ENCODE measurements at regions not wholly inside any gene's neighbourhood (a gene's known extent, or its start where the extent isn't known, plus 50 kb on each side); places are given as distances from the start of the nearest gene placed in this dataset.

DNA sequence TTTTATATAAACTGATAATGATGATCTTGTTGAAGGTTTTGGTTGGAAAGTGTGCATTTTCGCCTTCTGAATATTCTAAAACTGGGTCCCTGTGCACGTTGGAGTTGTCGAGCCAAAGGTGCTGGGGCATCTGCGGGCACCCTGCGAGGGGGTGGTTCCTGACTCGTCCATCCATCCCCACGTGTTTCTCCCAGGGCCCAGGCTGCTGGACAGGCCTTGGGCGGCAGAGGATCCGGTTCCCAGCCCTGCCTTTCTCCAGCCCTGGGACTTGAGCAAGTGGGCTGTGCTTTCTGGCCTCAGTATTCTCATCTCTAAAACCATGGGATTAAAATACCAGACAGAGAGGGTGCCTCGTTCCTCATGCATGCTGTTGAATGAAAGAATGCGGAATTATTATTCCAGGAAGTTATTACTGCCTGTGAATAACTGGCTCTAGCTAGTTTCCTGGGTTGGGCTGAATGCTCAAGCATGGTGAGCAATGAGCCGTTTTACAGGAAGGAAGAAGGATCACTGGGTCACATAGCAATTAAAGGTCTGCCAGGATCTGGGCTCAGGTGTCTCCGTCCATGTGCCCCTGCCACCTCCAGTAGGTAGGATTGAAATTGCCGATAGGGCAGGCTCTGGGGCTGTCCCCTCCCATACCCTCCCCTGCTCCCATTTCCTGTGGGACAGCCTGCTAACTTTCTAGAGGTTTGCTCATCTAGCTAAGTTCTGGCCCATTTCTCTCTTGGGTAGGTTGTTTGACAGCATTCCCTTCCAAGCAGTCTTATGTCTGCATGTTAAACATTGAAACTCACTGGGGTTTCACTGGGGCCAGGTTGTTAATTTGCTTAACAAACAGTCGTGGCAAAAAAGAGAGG, 77.2 kb upstream of the HS6ST1 start:
- intact Hi-C loops (cut with DNase I) = no loop called here
- ATAC-seq (no peak), DNase-seq (ENCODE audit: low spot score) (peak; percentile 27)

DNA sequence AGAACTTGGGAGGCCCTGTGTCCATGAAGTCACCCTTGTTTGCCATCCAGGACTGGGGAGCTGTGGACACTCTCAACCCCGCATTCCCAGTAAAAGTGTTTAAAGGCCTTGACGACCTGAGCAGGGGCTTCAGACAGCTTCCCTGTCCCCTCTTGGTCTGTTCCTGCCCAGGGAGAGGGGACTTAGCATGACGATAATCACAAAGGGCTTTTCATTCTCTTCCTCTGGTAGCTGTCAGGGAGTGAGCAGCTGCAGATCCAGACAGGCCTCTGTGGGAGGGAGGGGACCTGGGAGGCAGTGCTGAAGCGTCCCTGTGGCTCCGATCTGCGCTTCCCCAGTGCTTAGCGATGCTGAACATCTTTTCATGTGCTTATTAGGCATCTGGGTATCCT, 77.8 kb upstream of the HS6ST1 start:
- no peak for ATAC-seq
- intact Hi-C loops (cut with DNase I) = no loop called here
- peak; percentile 8 for DNase-seq (ENCODE audit: low spot score)

DNA sequence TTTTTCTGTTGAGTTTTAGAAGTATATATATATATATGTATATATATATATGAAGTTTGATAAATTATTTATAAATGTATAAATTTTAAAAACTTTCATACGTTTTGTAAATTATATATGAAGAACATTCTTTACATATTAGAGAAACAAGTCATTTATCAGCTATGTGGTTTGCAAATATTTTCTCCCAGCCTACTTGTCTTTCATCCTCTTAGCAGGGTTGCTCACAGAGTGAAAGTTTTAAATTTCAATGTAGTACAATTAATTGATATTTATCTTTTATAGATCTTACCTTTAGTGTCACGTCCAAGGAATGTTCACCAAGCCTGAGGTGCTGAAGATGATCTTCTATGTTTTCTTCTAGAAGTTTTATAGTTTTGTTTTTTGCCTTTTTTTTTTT, 78.3 kb upstream of the HS6ST1 start:
- no peak for DNase-seq (ENCODE audit: low spot score)
- intact Hi-C loops (cut with DNase I) = no loop called here
- ATAC-seq = no peak

DNA sequence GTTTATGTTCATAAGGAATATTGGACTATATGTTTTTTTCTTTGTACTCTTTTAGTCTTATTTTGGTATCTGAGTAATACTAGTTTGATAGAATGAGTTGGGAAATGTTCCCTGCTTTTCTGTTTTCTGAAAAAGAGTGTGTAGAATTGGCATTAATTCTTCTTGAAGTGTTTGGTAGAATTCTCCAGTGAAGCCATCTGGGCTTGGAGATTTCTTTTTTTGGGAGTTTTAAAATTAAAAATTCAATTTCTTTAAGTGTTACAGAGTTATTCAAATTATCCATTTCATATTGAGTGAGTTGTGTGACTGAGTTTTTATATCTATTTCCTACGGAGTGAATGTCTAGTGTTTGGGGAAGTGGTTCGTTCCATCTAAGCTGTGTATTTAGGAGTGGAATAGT, 80.6 kb upstream of the HS6ST1 start:
- DNase-seq (ENCODE audit: low spot score) (no peak), ATAC-seq (no peak)
- intact Hi-C loops (cut with DNase I) = no loop called here

DNA sequence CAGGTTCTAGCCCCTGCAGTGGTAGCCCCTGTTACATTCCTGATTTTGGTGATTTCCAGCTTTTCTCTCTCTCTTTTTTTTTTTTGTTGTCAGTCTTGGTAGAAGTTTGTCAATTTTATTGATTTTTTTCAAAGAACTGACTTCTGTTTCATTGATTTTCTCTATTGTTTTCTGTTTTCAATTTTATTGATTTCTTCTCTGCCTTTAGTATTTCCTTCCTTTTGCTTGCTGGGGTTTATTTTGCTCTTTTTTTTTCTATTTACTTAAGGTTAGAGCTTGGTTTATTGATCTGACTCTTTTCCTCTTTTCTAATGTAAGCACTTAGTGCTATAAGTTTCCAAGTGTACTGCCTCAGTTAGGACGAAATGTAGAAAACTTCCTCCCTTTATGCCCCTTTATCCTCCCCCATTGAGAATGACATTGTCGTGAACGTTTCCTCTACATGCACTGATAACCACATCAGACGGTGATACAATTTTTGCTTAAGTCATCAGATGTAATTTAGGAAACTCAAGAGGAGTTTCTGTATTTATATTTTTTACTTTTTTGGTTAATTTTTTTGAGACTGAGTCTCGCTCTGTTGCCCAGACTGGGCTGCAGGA, 81.1 kb upstream of the HS6ST1 start:
- no peak for ATAC-seq
- intact Hi-C loops (cut with DNase I) = no loop called here
- no peak for DNase-seq (ENCODE audit: low spot score)

DNA sequence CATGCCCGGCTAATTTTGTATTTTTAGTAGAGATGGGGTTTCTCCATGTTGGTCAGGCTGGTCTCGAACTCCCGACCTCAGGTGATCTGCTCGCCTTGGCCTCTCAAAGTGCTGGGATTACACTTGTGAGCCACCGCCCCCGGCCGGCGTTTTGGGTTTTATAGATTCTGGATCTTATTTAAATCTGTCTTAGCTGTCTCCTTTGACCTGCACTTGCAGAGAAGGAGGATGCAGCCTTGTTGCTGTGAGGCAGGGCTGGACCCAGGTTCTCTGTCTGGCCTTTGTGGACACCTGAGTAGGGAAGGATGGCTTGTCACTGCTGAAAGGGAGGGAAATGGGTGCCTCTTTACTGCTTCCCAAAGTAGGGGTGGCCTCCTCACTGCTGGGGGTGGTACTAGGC, 83.0 kb upstream of the HS6ST1 start:
- no peak for ATAC-seq
- DNase-seq (ENCODE audit: low spot score) = peak; percentile 12
- intact Hi-C loops (cut with DNase I) = no loop called here

DNA sequence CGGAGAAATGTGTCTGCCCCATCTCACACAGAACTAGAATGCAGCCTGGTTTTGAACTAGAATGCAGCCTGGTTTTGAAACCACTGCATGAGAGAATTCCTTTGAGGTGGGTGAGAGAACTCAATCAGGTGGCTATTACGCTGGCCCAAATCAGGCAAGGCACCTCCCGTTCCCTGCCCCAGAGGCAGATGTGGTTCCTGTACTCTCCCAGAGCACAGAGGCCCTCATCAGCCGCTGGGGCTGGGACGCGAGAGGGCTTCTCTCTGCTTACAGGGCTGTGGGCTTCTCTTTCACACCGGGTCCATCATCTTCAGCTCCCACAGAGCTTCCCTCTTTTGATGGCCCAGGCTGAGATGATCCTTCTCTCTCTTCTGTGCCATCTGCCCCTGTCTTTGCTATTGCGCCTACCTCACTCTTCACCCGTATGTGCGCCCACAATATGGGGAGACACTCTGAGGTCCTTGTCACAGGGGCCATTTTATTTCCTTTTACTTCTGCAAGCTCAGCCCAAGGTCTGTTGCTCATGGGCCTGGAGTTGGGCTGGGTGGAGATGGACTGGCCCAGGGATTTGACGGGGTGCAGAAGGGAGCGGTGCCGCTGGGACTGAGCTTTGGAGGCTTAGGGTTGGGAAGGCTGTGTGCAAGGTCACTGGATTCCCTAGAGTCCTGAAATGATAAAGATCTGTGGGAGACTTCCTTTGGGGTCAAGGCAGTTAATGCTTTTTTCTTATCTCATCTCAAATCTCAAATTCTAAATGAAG, 84.4 kb upstream of the HS6ST1 start:
- DNase-seq (ENCODE audit: low spot score) = peak; percentile 14
- intact Hi-C loops (cut with DNase I) = no loop called here
- ATAC-seq = no peak

DNA sequence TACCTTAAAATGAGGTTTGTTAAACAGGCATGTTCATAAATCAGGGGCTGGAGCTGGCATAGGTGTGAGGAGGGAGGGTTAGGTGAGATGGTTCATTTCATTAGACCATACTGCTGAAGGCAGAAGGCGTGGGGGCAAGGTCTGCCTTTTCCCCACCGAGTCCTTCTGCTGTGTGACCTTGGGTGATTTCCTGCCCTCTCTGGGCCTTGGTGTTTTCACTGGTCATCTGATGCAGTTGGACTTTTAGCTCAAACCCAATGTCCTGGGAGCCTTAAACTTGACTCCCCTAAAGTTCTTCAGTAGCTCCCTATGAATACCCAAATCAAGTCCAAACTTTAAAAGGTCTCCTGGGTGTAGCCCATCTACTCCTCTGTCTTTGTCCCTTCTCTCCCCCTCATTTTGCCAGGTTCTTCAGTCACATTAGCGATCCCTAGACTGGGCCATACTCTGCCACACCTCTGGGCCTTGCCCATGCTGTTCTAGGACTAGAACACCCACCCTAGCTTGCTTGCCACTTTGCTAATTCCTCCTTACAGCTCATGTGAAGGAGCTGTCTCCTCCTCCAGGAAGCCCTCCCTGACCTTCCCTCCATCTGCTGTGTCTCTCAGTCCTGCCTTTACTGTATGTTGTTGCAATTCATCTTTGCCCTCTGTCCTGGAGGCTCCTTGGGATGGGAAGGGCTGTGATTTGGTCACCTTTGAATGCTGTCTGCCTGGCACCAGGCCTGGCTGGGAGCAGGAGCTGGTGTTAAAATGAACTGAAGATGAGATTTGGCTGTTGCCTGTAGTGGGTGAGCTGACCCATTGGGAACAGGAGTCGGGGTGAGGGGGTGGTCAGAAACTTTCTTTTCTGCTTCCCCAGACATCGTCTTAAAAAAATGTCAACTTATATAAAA, 85.4 kb upstream of the HS6ST1 start:
- no peak for ATAC-seq
- intact Hi-C loops (cut with DNase I) = no loop called here
- DNase-seq (ENCODE audit: low spot score) = peak; percentile 18

DNA sequence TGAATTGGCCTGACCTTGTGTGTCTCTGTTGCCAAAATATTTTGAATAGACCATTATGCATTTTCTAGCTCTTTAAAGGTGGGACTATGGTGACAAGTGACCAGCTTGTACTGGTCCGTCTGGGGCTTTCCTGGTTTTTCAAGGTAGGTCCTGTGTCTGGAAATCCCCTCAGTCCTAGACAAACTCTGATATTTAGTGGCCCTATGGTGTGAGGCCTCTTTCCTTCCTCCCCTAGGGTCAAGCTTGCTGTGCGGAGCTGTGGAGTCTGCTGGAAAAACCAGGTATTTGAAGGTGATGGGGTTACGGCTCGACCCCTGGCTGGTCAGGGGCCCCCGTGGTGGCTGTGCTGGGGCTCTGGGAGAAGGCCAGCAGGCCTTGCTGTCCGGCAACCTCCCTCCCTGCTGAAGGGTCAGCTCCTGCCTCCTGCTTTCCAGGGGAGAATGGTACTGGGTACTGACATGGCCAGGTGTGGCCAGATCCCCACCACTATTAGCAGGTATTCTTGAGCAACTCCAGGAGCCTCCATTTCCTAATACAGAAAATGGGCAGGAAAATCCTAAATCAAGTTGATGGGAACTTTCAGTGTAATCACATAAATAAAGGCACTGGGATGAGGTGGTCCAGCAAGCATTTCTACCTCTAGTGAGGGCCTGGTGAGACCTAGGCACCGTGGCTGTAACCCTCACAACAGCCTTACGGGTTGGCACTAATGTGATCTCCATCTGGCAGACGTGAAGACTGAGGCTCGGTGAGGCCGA, 86.2 kb upstream of the HS6ST1 start:
- ATAC-seq = no peak
- DNase-seq (ENCODE audit: low spot score) = peak; percentile 41
- intact Hi-C loops (cut with DNase I) = no loop called here

DNA sequence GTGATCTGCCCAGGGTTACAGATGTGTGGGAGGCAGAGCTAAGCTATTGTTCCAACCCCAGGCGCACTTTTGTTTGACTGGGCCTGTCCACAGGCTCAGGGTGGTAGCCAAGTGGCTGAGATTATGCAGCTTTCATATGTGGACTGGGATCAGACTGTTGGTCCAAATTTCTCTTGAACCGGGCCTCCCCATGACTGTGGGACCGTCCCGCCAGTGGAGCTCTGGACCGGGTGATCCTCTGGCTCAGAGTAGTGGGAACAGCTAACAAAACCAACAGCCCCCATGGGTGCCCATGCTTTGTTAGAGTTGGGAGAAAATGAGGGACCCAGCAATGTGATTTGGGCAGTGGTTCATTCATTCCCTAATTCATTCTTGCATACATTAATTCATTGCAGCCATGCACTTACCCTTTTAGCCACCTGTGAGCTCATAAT, 86.8 kb upstream of the HS6ST1 start:
- intact Hi-C loops (cut with DNase I) = no loop called here
- no peak for ATAC-seq
- peak; percentile 37 for DNase-seq (ENCODE audit: low spot score)

DNA sequence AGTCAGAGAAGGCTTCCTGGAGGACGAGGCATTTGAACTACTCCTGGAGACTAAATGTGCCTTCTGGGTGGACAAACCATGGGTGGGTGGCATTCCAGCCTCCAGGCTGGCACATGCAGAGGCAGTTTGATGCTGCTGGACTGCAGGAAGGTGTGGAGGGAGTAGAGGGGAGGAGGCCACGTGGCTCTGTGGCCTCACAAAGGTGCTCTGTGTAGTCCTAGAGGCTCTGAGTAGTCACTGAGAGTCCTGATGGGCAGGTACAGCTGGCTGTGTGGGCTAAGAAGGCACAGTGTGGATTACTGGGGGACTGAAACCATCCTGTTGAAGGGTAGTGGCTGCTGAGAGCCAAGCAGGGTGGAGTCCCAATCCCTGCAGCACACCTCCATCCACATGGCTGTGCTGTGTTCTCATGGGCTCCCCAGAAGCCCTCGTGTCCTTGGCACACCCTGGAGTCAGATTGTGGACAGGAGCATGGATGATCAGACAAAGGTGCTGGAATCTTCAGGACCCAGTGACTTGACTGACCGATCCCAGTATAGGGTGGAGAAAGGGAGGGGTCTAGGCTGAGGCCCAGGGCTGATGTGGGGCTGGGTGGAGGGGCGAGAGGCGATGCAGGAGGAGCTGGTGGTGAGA, 87.4 kb upstream of the HS6ST1 start:
- intact Hi-C loops (cut with DNase I) = no loop called here
- DNase-seq (ENCODE audit: low spot score) = peak; percentile 47
- no peak for ATAC-seq

DNA sequence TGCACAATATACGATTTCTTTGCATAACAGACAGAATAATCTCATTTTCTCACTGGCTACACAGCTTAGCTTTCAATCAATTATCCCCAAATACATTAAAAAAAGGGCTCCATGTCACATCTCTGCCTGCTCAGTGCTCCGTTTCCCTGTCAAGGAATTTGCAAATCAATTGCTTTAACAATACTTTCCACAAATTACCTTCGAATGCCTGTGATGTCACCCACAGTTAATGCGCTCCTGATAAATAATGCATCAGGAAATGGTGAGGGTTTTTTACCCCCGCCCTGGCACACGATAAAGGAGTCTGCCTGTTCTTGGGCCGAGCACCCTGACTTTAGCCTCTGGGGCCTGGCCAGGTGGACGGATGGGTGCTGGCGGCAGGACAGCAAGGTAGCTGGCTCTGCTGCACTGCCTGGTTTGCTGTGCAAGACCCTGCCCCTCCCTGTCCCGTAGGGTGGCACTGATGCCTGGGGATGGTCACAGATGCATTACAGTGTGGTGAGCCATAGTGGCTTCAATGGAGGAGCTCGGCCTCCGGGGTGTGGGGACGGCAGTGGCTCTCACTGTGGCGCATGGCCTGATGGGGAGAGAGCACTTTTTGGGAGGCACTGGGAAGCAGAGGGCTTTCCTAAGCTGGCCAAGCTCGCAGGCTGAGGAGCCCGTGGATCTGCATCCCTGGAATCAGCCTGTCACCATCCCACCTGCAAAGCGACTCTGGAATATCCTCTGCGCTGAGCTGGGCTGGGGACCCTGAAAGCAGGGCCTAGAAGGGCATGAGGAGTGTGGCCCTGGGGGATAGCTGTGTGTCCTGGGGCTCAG, 88.3 kb upstream of the HS6ST1 start:
- intact Hi-C loops (cut with DNase I) = no loop called here
- DNase-seq (ENCODE audit: low spot score) (peak; percentile 45), ATAC-seq (no peak)

DNA sequence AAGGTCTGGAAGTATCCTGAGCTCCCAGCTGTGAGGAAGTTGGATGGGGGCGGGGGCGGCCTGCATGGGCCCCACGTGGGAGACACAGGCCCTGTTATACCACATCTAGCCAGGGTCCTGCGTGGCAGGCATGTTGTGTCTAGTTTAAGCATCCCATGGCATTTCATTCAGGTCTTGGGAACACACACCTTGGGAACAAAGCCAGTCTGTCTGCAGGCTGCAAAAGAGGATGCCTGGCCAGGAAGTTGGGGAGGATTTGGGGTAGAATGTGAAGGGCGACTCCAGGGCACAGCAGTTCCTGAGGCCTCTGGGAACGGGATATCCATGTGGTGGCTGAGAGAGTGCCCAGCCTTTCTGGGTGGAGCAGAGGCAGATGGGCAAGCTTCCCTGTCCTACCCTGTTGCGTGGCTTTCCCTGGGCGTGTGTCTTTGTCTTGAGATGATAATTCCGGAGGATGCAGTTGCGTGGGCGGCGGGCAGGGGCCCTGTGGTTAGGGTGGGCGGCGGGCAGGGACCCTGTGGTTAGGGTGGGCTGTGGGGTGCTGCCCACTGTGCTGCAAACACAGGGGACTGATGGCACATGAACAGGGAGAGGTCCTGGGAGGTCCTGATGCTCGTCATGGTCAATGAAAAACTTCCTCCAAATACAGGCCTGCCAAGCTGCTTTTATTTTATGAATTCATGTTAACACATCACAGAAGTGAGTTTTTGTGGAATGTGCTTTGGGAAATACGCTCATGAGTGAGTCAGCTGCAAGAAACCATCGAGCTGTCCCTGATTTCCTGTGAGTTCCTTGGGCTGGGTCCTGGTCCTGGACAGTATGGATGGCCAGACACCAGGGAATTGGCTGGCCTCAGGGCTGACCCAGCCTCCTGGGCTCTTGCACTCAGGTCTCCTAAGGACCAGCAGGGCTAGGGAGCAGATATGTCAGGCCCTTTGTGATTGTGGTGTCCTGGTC, 90.0 kb upstream of the HS6ST1 start:
- peak; percentile 48 for DNase-seq (ENCODE audit: low spot score)
- no peak for ATAC-seq

DNA sequence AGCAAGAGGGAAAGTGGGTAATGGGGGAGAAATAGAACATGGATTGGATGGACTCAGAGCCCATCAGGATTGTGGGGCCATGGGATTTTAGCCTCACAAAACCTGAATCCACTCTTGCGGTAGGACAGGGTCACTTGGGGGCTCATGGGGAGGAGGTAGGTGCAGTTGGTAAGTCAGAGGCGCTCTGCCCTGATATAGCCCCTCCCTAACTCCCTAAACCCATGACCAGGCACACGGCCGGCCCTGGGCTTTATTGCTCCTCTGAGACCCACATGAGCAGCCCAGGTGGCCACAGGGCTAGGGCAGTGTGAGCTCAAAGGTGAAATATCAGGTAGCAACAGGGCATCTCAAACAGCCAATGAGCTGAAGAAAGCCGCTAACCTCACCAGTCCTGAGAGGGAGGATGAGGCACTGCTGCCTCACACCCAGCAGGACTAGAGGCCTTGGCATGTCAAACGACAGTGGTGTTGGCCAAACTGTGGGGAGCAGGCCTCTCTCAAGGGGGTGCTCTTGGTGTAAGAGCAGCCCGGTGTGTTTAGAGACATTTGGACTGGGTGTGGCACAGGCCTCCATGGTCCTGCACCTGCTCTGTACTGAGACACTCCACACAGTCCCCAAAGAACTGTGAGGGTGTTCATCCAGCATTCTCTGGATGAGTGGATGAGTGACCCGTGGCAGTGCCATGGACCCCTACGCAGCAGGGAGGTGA, 90.8 kb upstream of the HS6ST1 start:
- DNase-seq (ENCODE audit: low spot score) (peak; percentile 30), ATAC-seq (no peak)
- intact Hi-C loops (cut with DNase I) = no loop called here

More for the DNA sequence above, 90.0 kb upstream of the HS6ST1 start:
- intact Hi-C loops (cut with DNase I) = no loop called here

DNA sequence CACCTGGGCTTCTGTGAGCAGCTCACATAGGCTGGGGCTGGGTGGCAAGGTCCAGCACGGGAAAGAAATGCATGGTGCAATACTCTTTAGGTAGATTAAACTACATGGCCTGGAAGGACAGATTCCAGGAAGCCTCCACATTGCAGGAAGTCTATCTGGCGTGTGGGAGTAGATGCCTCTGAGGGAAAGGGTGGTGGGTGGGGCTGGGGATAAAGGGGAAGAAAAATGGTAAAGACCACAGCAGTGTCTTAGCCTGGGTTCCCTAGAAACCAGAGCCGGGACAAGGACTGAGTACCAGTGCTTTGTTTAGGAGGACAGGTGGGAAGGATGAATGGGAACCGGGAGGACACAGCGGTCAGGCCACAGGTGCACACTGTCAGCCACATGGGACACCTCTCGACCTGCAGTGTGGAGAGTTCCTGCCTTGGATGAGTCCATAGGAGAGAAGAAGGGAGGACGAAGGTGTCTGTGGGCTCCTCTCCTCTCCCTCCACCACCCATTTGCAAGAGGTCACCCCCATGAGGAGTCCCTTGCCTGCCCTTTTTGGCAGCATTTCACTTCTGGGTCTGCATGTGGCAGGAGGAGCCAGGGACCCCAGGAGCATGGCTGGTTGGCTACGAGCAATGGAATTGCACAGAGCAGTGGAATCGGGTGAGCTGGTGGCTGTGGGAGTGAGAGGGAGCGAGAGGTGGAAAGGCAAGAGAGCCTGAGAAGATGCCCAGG, 91.5 kb upstream of the HS6ST1 start:
- peak; percentile 41 for DNase-seq (ENCODE audit: low spot score)
- intact Hi-C loops (cut with DNase I) = no loop called here
- ATAC-seq = no peak

Data from sciatic nerve (tissue), 2 donors.